Anterior cingulate cortex (tissue), 58 donors: ENCODE measurements at regions not wholly inside any gene's neighbourhood (a gene's known extent, or its start where the extent isn't known, plus 50 kb on each side); places are given as distances from the start of the nearest gene placed in this dataset.

Source experiments
- DNase-seq, 58 donors: peaks; one replicate each; lab custom pipeline; 2025; lab: John Stamatoyannopoulos, UW

GRCh38 chr11:45450189-45450588 lies 164.0 kb upstream of the SYT13 start:
- DNase-seq: no peak

GRCh38 chr11:45449036-45449601 lies 163.0 kb upstream of the SYT13 start:
- peak in 36 of 58 donors; percentile 8 to 80 (median 41) for DNase-seq

GRCh38 chr11:45448561-45448960 lies 162.4 kb upstream of the SYT13 start:
- DNase-seq: no peak

- no peak for DNase-seq
These were observed 160.9 kb upstream of the SYT13 start for GRCh38 chr11:45446998-45447397.

- DNase-seq: no peak
These were observed 160.3 kb upstream of the SYT13 start for GRCh38 chr11:45446434-45446833.

- no peak for DNase-seq
These were observed 158.7 kb upstream of the SYT13 start for GRCh38 chr11:45444796-45445195.

- no peak for DNase-seq
These were observed 154.0 kb upstream of the SYT13 start for GRCh38 chr11:45440111-45440510.

- DNase-seq: no peak
These were observed 150.8 kb upstream of the SYT13 start for GRCh38 chr11:45436966-45437365.

- peak in 12 of 58 donors; percentile 10 to 72 (median 34) for DNase-seq
These were observed 150.0 kb upstream of the SYT13 start for GRCh38 chr11:45436118-45436517.

GRCh38 chr11:45435706-45436105 lies 149.6 kb upstream of the SYT13 start:
- peak in 4 of 58 donors; percentile 14 to 70 (median 42) for DNase-seq

GRCh38 chr11:45432910-45433309 lies 146.8 kb upstream of the SYT13 start:
- no peak for DNase-seq

- no peak for DNase-seq
These were observed 146.0 kb upstream of the SYT13 start for GRCh38 chr11:45432100-45432499.

- no peak for DNase-seq
These were observed 145.2 kb upstream of the SYT13 start for GRCh38 chr11:45431046-45432018.

- no peak for DNase-seq
These were observed 144.2 kb upstream of the SYT13 start for GRCh38 chr11:45430361-45430760.

GRCh38 chr11:45429719-45430118 lies 143.6 kb upstream of the SYT13 start:
- no peak for DNase-seq

- no peak for DNase-seq
These were observed 142.5 kb upstream of the SYT13 start for GRCh38 chr11:45428541-45429230.

- no peak for DNase-seq
These were observed 142.0 kb upstream of the SYT13 start for GRCh38 chr11:45428116-45428515.

- DNase-seq: no peak
These were observed 138.5 kb upstream of the SYT13 start for GRCh38 chr11:45424411-45425180.

- peak in 16 of 58 donors; percentile 14 to 60 (median 32) for DNase-seq
These were observed 137.5 kb upstream of the SYT13 start for GRCh38 chr11:45423475-45424120.

- DNase-seq: peak in 1 of 58 donors; percentile 45
These were observed 136.9 kb upstream of the SYT13 start for GRCh38 chr11:45423036-45423435.
